ENCODE measurements at regions not wholly inside any gene's neighbourhood (a gene's known extent, or its start where the extent isn't known, plus 50 kb on each side); places are given as distances from the start of the nearest gene placed in this dataset.
A peak's percentile ranks its signal among the peaks of the same experiment; 100 is the strongest.

DNA sequence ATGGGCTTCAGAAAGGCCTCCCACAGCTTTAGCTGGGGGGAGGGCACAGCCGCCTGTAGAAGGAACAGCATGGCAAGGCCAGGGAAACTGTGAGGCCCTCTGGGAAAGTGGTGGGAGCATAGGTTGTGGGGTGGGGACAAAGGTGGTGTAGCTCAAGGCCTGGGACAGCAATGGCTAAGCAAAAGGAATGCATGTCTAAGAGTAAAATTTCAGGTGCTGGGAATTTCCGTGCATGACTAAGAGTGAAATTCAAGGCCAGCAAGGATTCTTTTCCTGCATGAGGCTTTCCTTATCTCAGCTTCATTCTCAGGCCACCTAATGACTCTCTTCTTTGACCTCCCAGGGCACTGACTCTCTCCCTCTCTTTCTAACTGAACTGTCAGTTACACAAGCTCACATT is 86.5 kb upstream of the WNT4 start:
- 0 out of 3 replicates have a peak, but pooled peaks cover 4% of the 10 kb centered on the region for H3K9me3 Mint-ChIP-seq
- H3K36me3 Mint-ChIP-seq (ENCODE audit: low read depth), result no peaks in the 10 kb centered on the region
- Histone ChIP-seq H3K79me2 (replicated peaks; ENCODE audit: insufficient read depth) (no peaks in the 10 kb centered on the region), H2AFZ (no peak overlapping the region), H3K27ac (ENCODE audit: low read depth) (no peak overlapping the region), H3K4me2 (0 out of 2 replicates have a peak overlapping the region, but pooled peaks have one; percentile 26), H3K27me3 (ENCODE audit: insufficient read depth) (no peaks in the 10 kb centered on the region), H3K4me1 (ENCODE audit: insufficient read depth) (peaks cover 17% of the 10 kb centered on the region), H3K9me2 (ENCODE audit: insufficient read depth) (no peaks in the 10 kb centered on the region), H3K4me3 (no peak overlapping the region), H4K20me1 (replicated peaks; ENCODE audit: insufficient read depth) (no peaks in the 10 kb centered on the region), H3F3A (replicated peaks; ENCODE audit: low read depth) (no peaks in the 10 kb centered on the region), H3K36me3 (ENCODE audit: insufficient read depth) (no peaks in the 10 kb centered on the region)
- H3K27me3 Mint-ChIP-seq (ENCODE audit: insufficient read depth, low read depth, poor library complexity), result peaks cover 9% of the 10 kb centered on the region
- TF ChIP-seq JUNB (IDR thresholded peaks at IDR 0.05; ENCODE audit: unreplicated experiment) (no peak), EZH2 (IDR thresholded peaks at IDR 0.05; ENCODE audit: low read depth, unreplicated experiment) (no peak), CREB1 (CRISPR knock-in tag; IDR thresholded peaks at IDR 0.05; ENCODE audit: low read depth) (no peak), ZNF331 (CRISPR knock-in tag; IDR thresholded peaks at IDR 0.05; ENCODE audit: low read depth) (no peak), ZNF114 (CRISPR knock-in tag; IDR thresholded peaks at IDR 0.05) (no peak), EZH2phosphoT487 (IDR thresholded peaks at IDR 0.05; ENCODE audit: unreplicated experiment) (no peak), POLR2AphosphoS5 (IDR thresholded peaks at IDR 0.05; ENCODE audit: low read depth) (no peak), STAT1 (IDR thresholded peaks at IDR 0.05; ENCODE audit: unreplicated experiment) (no peak), NANOG (IDR thresholded peaks at IDR 0.05; ENCODE audit: borderline replicate concordance) (no peak)
- TF ChIP-seq, protein P1, sequence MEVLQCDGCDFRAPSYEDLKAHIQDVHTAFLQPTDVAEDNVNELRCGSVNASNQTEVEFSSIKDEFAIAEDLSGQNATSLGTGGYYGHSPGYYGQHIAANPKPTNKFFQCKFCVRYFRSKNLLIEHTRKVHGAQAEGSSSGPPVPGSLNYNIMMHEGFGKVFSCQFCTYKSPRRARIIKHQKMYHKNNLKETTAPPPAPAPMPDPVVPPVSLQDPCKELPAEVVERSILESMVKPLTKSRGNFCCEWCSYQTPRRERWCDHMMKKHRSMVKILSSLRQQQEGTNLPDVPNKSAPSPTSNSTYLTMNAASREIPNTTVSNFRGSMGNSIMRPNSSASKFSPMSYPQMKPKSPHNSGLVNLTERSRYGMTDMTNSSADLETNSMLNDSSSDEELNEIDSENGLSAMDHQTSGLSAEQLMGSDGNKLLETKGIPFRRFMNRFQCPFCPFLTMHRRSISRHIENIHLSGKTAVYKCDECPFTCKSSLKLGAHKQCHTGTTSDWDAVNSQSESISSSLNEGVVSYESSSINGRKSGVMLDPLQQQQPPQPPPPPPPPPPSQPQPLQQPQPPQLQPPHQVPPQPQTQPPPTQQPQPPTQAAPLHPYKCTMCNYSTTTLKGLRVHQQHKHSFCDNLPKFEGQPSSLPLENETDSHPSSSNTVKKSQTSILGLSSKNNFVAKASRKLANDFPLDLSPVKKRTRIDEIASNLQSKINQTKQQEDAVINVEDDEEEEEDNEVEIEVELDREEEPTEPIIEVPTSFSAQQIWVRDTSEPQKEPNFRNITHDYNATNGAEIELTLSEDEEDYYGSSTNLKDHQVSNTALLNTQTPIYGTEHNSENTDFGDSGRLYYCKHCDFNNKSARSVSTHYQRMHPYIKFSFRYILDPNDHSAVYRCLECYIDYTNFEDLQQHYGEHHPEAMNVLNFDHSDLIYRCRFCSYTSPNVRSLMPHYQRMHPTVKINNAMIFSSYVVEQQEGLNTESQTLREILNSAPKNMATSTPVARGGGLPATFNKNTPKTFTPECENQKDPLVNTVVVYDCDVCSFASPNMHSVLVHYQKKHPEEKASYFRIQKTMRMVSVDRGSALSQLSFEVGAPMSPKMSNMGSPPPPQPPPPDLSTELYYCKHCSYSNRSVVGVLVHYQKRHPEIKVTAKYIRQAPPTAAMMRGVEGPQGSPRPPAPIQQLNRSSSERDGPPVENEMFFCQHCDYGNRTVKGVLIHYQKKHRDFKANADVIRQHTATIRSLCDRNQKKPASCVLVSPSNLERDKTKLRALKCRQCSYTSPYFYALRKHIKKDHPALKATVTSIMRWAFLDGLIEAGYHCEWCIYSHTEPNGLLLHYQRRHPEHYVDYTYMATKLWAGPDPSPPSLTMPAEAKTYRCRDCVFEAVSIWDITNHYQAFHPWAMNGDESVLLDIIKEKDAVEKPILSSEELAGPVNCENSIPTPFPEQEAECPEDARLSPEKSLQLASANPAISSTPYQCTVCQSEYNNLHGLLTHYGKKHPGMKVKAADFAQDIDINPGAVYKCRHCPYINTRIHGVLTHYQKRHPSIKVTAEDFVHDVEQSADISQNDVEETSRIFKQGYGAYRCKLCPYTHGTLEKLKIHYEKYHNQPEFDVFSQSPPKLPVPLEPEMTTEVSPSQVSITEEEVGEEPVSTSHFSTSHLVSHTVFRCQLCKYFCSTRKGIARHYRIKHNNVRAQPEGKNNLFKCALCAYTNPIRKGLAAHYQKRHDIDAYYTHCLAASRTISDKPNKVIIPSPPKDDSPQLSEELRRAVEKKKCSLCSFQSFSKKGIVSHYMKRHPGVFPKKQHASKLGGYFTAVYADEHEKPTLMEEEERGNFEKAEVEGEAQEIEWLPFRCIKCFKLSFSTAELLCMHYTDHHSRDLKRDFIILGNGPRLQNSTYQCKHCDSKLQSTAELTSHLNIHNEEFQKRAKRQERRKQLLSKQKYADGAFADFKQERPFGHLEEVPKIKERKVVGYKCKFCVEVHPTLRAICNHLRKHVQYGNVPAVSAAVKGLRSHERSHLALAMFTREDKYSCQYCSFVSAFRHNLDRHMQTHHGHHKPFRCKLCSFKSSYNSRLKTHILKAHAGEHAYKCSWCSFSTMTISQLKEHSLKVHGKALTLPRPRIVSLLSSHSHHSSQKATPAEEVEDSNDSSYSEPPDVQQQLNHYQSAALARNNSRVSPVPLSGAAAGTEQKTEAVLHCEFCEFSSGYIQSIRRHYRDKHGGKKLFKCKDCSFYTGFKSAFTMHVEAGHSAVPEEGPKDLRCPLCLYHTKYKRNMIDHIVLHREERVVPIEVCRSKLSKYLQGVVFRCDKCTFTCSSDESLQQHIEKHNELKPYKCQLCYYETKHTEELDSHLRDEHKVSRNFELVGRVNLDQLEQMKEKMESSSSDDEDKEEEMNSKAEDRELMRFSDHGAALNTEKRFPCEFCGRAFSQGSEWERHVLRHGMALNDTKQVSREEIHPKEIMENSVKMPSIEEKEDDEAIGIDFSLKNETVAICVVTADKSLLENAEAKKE (CRISPR knock-in tag; IDR thresholded peaks at IDR 0.05), result no peak
- TF ChIP-seq, protein P2, sequence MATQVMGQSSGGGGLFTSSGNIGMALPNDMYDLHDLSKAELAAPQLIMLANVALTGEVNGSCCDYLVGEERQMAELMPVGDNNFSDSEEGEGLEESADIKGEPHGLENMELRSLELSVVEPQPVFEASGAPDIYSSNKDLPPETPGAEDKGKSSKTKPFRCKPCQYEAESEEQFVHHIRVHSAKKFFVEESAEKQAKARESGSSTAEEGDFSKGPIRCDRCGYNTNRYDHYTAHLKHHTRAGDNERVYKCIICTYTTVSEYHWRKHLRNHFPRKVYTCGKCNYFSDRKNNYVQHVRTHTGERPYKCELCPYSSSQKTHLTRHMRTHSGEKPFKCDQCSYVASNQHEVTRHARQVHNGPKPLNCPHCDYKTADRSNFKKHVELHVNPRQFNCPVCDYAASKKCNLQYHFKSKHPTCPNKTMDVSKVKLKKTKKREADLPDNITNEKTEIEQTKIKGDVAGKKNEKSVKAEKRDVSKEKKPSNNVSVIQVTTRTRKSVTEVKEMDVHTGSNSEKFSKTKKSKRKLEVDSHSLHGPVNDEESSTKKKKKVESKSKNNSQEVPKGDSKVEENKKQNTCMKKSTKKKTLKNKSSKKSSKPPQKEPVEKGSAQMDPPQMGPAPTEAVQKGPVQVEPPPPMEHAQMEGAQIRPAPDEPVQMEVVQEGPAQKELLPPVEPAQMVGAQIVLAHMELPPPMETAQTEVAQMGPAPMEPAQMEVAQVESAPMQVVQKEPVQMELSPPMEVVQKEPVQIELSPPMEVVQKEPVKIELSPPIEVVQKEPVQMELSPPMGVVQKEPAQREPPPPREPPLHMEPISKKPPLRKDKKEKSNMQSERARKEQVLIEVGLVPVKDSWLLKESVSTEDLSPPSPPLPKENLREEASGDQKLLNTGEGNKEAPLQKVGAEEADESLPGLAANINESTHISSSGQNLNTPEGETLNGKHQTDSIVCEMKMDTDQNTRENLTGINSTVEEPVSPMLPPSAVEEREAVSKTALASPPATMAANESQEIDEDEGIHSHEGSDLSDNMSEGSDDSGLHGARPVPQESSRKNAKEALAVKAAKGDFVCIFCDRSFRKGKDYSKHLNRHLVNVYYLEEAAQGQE (IDR thresholded peaks at IDR 0.05; ENCODE audit: unreplicated experiment), result no peak
- TF ChIP-seq, protein P3, sequence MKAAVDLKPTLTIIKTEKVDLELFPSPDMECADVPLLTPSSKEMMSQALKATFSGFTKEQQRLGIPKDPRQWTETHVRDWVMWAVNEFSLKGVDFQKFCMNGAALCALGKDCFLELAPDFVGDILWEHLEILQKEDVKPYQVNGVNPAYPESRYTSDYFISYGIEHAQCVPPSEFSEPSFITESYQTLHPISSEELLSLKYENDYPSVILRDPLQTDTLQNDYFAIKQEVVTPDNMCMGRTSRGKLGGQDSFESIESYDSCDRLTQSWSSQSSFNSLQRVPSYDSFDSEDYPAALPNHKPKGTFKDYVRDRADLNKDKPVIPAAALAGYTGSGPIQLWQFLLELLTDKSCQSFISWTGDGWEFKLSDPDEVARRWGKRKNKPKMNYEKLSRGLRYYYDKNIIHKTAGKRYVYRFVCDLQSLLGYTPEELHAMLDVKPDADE (IDR thresholded peaks at IDR 0.05), result no peak
- TF ChIP-seq, protein P4, sequence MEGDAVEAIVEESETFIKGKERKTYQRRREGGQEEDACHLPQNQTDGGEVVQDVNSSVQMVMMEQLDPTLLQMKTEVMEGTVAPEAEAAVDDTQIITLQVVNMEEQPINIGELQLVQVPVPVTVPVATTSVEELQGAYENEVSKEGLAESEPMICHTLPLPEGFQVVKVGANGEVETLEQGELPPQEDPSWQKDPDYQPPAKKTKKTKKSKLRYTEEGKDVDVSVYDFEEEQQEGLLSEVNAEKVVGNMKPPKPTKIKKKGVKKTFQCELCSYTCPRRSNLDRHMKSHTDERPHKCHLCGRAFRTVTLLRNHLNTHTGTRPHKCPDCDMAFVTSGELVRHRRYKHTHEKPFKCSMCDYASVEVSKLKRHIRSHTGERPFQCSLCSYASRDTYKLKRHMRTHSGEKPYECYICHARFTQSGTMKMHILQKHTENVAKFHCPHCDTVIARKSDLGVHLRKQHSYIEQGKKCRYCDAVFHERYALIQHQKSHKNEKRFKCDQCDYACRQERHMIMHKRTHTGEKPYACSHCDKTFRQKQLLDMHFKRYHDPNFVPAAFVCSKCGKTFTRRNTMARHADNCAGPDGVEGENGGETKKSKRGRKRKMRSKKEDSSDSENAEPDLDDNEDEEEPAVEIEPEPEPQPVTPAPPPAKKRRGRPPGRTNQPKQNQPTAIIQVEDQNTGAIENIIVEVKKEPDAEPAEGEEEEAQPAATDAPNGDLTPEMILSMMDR (conservative IDR thresholded peaks at IDR 0.05; ENCODE audit: low read depth in 2 of 2), result no peak
- H3K4me3 Mint-ChIP-seq, result no peak overlapping the region
- DNase-seq (ENCODE audit: low spot score), result peak; percentile 49
- peaks cover 18% of the 10 kb centered on the region for H3K4me1 Mint-ChIP-seq
- no peak overlapping the region; the same call in 1 of the 2 replicates for H3K27ac Mint-ChIP-seq
- ATAC-seq, result peak; percentile 16
